NCI-H510A treated with DMSO at 0.1 percent for 48 hours (cell line): ENCODE measurements at regions not wholly inside any gene's neighbourhood (a gene's known extent, or its start where the extent isn't known, plus 50 kb on each side); places are given as distances from the start of the nearest gene placed in this dataset.
A peak's percentile ranks its signal among the peaks of the same experiment; 100 is the strongest.

Experiments used
- DNase-seq: peaks from one replicate; lab custom pipeline; 2025; lab: John Stamatoyannopoulos, UW

DNA sequence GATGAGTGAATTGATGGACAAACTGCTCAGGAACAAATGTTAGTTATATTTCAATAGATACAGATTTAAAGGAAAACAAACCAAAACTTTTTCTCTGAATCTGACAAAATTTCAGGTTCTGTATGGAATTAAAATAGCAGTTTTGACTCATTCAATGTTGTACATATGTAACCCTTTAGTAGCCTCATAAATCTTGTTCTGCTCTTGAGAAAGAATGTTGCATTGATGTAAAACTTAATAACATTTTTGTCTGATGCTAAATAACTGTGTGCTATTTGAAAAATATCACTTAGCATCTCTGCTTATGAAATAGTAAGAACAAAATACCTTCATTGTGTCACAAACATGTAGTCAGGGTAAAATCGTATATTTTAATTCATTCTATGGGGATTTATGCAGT lies 168.9 kb upstream of the NOVA1 start:
- no peak for DNase-seq

DNA sequence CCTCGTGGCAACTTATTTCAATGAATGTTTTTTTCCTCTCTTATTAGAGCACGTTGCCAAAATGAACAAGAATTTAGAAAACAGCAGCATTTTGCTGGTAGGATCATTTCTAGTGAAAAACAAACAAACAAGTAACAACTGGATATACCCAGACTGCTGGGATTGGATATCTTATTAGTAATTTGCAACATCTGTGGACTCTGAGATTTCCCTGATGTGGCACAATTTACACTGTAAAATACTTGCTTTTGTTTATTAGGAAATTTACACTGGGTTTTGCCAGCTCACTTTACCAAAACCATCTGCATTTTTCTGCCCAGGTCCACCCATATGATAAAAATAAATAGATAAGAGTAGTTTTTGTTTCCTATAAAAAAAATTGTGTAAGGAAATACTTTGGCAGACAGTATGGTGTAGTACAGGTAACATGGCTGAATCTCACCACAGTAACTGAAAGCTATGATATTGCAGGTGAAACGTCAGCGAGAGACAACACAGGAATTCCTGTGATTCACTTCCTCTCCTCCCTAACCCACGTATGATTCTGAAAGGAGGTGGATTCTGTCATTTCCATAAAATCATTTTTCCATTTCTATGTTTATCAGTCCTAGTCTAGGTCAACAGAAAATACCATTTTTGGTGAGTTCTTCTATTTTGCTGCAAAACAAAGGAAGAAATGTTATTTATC lies 176.2 kb upstream of the NOVA1 start:
- DNase-seq: no peak

DNA sequence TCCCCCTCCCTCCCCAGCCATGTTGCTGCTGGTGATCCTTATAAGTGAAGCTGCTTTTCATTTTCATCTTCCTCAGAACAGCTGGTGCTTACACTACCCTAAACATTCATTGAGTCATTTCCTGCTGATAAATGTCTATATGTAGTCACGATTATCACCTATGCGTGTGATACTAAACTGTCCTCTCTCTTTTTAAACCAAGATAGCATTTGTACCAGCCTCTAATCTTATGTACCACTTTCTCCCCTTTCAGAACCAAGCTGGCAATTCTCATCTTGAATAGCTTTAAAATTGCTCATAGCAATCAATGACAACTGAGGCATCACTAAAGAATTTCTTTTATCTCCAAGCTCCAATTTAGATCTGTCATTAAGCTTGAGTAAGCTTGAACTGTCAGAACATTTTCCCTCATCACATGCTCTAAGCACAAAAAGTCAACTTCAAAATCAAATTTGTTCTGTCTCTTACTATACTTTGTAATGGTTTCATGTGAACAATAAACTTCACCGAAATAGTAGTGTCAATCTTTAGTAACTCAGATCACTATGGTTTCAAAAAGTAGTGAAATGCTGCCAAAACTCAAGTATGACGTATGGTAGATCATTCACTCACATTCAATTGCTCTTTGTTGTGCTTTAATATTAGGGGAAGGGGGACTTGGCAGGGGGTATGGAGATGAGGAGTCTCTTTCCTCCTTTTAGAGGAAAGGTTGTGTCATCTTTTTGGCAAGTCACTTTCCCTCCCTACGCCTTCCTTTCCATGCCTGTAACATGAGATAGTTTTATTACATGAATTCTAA lies 178.1 kb upstream of the NOVA1 start:
- DNase-seq: no peak

DNA sequence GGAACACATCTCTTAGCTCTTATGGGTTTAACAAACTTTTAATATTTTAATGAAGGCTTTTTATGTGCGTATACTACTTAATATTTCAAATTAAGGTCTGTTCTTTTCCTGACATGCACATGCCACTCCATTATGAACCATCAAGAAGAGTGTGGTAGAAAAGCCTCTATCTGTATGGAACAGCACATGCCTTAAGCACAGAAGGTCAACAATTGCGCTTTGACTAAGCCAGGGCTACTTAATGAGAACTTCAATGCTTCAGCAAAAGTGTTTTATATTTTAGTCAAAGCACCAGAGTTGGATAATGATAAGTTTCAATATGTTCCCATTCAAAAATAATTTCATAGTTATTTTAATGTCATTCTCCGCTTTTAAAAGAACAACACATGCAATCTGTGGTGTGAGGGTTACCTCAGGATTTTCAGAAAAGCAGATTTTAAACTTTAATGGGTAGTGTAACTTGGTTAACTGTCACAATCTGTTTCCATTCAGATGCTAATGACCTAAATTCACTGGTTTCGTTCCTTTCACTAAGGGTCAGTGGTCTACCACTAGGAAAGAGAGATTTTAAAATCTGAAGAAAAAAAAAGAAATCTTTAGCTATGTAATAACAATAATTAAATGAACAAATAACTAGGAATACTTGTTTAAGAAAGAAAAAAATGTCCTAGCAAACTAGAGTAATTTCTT lies 193.4 kb upstream of the NOVA1 start:
- DNase-seq: no peak

DNA sequence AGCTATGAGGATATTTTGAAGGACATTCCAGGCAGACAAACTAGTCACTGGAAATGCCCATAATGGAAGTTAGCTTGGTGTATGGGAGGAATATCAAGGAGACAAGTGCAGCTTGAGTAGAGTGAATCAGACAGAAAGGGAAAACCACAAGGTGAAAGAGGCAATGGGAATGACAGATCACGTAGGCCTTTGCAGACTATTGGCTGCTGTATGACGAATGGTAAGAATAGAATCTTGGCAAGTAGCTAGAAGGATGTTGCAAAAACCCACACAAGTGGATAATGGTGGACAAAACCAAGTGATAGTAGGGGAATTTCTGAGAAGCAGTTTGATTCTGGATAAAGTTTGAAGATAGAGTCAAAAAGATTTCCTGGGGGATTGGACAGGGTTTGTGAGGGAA lies 196.9 kb upstream of the NOVA1 start:
- DNase-seq: no peak

DNA sequence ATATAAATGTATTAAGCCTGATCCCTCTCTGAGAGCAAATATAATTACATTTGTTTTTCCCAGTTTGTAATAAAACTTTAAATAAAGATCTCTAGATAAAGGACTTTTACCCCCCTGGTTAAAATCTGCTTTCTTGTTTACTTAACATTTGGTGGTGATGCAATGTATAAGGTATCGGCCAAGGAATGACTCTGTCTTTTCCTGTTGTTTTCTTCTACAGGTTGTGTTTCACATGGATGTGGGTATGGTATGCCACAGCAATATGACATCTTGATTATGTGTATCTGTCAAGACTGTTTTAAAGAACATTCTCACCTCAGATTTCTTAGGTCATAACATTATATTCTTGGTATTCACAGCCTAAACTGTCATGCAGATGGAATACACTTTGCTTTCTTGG lies 210.6 kb upstream of the NOVA1 start:
- no peak for DNase-seq

DNA sequence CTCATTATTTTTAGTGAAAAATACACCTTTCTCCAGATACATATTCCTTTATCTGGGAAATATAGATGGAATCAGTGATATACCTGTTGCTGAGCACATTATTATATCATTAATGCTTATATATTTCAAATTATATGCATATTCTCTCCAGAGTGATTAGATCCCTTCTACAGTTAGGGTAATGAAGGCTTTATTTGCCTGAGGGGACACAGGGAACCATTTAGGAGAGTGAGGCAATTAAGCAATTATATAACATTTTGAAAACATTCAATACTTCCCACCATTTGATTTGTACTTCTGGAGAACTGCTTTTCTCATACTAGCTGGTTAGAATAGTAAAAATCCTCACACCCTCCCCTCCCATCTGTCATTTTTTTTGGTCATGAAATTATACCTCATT lies 212.8 kb upstream of the NOVA1 start:
- no peak for DNase-seq

DNA sequence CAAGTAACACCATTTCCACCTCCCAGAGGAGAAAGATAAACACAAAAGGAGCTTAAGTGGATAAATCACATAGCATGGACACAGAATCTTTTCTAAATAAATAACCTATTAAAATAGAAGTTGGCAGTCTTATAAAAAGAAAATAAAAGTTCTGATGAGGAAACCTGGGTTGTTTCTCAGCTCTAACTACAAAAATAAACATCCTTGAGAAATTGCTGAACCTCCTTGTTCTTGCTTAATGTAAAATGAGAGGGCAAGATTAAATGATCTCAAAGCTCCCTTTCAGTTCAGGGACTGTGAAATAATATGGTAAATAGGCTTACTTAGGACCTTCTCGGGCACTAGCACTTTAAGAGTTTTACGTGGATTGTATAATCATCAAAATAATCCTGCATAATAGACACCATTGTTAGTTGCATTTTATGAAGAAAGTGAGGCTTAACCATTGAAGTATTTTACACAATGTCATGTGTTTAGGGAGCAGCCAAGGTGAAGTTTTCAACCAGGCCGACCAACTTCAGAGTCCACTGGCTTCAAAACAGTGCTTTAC lies 214.0 kb upstream of the NOVA1 start:
- DNase-seq: peak; percentile 26

DNA sequence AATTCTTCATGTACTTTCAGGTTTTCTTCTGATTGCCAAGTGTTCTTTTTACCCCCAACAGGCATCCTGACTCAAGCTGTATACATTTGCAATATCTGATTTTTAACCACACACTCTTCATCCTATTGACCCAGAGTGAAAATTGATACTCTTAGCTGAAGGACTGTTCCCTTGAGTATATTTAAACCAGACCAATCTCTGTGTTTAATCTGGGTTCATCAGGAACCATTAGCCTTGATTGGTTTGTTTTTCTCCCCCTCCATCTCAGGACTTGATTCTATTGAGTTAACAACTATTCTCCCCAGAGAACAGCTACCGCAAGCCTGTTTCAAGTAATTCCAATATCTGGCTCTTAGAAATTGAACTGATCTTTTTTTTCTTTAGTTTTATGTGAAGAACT lies 222.3 kb upstream of the NOVA1 start:
- DNase-seq: peak; percentile 70

DNA sequence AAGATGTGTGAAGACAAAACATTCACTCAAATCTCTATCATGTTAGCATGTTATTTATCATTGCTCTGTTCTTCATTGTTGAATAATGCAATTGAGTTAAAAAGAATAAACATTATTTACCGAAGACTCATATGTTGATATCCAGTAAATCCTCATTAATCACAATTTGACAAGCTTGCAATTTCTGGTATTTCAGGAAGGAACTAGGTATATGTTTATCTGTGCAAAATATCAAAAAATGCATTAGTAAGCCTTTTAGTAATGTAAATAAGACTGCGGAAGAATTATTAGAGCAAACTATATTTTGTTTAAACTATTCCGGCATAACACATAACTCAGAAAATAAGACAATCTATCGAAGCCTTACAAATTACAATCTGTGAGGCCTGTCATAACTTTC lies 222.7 kb upstream of the NOVA1 start:
- no peak for DNase-seq

DNA sequence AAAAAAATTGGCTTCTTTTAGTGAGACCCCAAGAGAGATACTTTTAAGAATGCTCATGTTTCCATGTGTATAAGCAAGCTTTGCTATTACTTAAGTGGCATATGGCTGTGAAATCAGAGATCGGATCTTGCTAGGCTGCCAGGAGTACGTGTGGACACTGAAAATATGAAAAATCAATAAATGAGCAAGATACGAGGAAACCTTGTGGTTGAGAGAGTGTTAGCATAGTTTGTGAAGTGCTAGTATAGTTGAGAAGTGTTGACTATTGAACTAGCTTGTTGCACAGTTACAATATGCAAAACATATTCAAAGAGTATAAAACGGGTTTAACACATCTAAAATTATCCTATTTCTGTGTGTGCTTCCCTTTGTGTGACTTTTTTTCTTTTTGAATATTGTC lies 230.9 kb upstream of the NOVA1 start:
- DNase-seq: no peak

DNA sequence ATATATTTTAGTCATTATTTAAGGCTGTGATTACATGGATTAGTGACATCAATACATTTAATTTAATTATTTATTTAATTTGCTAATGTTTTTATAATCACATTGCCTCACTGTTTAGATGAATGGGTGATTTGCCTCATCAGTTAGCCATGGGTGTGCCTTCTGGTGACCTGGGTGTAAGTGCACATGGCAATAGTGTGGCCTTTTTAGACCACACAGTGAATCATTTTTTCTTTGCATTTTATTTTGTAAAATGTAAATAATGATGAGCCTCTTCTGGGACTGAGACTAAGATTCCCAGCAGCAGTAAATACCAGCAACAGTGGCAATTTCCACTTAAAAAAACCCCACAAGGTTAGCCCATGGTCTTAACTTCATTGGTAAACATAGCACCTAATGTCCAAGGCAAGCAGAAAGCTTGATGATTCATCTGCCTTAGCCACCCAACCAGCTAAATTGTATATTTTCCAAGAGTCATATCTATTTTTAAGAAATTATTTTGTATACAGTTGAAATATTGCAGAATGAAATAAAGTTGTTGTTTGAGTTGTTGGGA lies 235.9 kb upstream of the NOVA1 start:
- DNase-seq: no peak

DNA sequence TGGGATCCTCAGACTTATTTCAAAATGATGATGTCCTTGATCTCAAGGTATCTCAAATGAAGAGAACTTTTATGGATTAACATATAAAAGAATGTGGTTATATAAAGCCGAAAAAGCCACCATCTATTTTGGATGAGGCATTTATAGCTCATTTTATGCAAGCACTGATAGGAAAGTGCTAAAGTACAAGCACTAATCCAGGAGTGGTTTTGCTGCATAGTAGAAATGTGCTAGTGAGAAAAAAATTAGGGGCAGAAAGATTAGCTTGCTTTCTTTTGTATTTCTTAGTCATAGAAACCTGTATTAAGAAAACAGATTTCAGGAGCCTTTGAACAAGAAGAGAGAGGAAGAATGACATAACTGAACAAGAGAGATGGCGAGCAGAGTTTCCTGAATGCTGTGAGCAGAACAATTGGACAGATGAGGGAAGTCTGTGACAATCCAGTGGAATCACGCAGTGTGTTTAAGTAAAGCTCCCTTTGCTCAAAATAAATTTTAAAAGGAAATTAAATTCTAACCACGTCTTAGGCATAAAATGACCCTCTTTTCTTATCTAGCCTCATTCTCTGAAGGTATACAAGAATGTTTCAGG lies 238.2 kb upstream of the NOVA1 start:
- DNase-seq: no peak

DNA sequence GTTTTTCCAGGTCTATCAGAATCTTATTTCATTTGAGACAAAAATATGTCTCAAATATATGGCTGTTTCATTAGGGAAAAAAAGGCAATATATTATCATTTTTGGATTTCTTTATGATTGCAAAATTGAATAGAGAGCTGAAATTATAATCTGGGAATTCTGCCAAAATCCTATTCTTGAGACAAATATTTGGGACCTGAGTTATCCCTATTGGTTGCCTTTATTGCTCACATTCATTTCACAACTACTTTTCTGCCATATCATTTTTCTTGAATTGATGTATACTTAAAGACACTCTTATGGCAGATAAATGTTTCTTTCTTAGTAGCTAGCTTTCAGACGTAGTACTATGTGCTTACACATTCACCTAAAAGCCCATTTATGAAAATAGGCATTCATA lies 241.6 kb upstream of the NOVA1 start:
- DNase-seq: no peak

DNA sequence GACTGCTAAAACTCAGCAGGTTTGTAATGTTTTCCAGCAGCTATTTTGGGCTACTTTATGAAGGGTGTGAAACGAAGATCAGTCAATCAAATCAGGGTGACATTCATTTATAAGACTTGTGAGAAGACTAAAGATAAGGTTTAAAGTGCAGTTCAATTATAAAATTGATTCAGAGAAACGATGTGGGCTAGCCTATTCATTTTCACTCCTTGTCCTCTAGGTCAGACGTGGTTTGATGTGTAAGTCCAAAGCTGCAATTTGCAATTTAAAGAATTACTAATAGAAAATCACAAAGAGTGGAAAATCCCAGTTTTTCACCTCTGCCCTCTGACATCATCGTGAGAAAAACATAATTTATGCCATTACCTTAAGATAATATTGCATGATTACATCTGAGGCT lies 243.5 kb upstream of the NOVA1 start:
- DNase-seq: no peak

DNA sequence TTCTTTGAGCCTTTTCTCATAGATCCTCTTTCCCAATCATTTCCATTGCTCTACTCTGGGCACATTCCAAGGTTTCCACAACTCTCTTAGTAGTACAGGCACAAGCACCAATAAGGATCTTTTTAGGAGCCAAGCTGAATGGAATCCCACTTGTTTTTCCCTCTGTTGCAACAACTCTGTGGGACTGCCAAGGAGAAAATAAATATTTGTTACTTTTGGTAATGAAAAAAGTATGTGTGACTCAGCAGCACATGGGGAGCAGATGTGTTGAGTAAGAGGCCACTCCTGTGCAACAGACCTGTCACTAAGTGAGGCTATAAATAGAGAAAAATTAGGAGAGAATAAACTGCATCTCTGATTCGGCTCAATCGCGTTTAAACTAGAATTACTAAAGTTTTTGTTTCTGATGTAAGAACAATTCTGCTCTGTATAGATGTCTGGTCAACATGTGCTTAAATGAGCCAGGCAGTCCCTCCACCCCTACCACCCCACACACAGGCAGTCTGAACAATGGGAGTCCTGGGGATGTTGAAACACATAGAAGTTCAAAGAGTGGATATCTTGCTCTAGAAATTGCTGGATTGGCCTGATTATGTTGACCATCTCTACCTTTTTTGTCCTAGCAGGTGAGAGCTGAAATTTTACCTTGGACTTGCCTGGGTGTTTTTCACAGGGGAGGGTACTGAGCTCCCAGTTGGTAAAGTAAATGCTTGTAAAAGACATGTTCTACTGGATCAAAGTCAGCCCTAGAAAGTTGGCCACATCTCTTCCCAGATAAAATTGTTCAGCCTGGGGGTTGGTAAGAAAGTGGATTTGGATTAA lies 244.3 kb upstream of the NOVA1 start:
- peak; percentile 33 for DNase-seq

DNA sequence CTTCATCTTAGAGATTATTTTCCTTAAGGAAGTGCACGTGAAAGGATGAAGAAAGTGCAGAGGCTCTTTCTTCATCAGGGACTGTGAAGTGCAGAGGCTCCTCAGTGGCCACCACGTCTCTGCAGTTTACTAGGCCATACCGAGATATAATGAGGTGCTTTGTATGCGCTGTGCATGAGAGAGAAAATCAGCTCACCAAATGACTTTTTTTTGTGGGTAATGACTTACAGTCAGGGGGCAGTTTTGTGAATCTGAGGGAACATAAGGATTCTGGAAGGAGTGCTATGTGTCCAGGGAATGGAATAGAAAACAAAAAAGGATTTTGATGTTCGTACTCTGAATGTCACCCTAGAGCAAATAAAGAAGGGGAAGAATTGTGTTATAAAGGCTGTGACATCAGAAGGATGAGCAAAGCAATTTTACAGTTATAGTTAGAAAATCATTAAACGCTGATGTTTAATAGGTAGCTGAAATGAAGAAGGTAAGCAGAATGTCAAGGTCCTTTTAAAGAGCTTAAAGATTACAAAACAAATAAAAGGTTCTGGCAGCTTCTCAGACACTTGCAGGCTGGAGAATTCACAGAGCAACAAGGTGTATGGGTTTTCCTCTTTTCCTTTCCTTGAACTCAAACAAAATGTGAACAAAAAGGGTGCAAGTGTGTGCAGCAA lies 247.5 kb upstream of the NOVA1 start:
- no peak for DNase-seq

DNA sequence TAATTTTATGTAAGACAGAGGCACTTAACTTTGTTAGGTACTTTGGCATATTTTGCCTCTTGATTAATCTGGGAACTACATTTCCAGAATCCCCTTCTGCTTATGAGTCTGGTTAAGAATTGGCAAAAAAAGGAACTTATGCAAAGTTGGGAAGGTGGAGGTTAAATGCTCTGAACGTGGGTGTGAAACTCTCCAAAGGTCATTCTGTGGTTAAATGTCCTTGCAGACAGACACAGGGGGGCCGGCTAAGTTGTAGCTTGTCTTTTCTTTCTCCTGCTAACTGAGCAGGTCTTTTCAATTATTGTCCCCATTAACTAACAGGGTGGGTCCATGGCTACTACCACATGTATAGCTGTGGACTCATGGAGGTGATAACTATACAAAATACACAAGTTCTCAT lies 248.6 kb upstream of the NOVA1 start:
- DNase-seq: no peak

DNA sequence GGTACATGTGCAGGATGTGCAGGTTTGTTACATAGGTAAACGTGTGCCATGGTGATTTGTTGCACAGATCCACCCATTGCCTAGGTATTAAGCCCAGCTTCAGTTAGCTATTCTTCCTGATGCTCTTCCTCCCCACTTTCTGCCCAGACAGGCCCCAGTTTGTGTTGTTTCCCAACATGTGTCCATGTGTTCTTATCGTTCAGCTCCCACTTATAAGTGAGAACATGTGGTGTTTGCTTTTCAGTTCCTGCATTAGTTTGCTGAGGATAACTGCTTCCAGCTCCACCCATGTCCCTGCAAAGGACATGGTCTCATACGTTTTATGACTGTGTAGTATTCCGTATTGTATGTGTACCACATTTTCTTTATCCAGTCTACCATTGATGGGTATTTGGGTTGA lies 251.7 kb upstream of the NOVA1 start:
- no peak for DNase-seq

DNA sequence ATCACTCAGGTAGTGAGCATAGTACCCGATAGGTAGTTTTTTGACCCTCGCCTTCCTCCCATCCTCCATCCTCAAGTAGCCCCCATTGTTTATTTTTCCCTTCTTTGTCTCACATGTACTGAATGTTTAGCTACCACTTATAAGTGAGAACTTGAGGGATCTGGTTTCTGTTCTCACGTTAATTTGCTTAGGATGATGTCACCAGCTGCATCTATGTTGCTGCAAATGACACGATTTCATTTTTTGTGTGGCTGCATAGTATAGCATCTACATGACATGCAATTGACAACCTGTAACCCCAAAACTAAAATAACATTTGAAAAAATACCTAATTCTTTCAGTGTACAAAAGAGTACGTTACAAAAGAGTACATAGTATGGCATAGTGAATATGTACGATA lies 254.0 kb upstream of the NOVA1 start:
- no peak for DNase-seq
